Activated CD4-positive, alpha-beta T cell treated with anti-CD3 and anti-CD28 coated beads, Interleukin-2, Interleukin-6, amounts not matched to agents 100 ng/mL and 50 ng/mL, durations not matched to agents 16 hours and 8 hours (primary cell): ENCODE measurements at regions not wholly inside any gene's neighbourhood (a gene's known extent, or its start where the extent isn't known, plus 50 kb on each side); places are given as distances from the start of the nearest gene placed in this dataset.

Source experiments
- DNase-seq: peaks from one replicate; pipeline ENCODE4 v3.0.0-alpha.2; 2020

DNA sequence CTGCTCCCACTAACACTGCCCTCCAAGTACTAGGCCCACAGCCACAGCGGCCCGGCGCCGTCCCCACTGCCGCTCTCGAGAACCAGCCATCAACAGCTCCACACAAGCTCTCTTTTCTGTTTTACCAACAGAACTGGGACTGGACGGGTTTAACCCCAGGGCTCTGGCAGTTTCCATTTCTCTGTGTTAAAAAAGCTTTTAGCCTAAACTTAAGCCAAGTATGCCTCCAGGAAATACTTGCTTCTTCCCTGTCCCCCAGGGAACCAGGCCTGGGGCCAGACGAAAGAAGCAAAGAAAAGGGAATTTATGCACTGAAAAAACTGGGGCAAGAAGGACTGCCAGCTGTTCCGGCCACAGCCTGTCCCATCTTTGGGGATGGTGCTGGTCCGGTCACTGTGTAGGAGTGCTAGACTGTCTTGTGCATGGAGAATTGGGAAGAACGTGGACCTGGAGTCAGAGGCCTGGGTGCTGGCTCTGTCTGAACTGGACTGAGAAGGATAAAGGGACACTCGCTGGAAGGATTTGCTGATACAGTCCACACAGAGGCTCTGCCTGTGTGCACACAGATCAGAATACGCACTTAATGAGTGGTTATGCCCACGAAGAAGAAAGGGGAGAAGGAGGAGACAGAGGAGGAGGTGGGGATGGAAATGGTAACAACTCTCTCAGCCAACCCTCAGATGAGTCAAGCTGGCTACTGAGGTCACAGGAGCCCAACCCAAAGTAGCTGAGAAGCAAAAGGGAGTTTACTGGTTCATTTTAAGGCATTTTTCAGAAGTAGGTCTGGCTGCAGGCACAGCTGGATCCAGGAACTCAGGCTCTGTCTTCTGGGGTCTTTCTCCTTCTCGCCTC, 254.4 kb upstream of the PMEPA1 start:
- DNase-seq: no peak

DNA sequence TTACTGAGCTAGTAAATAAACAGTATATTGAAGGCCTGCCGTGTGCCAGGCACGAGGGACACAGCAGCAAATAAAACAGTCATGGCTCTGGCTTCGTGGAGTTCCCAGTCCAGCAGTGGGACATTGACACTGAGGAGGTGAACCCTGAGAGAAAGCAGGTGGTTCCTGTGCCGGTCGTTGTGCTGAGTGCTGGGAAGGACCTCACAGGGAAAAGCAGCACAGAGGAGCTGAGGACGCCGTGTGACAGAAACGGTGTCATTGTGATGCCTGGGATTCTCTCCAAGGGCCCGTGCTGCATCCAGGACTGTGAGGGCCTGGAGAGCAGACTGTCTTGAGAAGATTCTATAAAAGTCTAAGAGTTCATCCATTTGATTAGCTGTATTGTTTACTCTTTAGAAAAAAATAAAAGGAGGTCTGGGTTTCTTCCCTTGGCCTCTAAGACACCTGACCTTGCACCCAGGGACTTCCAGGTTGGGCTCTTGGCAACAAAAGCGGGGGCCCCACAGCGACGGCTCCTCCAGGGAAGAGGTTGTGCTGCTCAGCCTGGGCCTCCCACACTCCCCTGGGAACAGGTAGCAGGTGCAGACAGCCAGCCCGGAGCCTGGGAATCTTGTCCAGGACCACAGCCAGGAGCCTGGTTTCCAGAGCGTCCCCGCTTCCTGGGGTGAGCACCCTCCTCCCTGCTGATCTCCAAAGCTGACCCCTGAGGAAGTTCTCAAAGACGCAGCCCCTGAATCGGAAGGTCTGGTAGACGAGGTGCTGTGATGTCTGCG, 251.2 kb upstream of the PMEPA1 start:
- DNase-seq: no peak

DNA sequence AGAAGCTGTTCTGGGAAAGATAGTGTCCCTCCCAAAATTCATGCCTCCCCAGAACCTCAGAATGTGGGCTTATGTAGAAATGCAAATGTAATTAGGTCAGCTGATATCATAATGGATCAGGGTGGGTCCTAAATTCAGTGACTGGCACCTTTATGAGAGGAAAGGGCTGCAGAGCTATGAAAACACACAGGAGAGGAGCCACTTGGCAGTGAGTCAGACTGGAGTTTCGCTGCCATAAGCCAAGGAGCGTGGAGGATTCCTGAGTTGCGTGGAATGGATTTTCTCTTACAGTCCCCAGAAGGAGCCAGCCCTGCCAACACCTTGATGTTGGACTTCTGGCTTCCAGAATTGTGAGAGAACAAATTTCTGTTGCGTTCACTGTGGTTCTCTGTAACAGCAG, 249.8 kb upstream of the PMEPA1 start:
- DNase-seq: no peak

GRCh38 chr20:57959018-57959417, 249.2 kb upstream of the PMEPA1 start:
- no peak for DNase-seq

DNA sequence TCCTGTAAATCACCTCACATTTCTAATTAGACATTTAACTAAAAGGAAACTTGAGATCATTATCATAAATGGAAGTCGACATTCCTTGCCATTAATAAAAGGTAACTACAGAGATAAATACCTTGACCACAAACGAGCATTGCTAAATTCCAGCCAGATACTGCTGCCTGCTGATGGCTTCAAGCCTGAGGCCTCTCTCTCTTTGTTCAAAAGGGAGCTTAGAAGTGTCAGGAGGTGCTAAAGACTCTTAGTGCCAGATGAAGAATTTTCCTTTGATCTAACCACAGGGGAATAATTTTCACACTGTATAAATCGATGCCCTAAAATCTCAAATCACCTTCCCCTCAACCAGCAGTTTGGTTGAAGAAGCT, 248.2 kb upstream of the PMEPA1 start:
- no peak for DNase-seq

DNA sequence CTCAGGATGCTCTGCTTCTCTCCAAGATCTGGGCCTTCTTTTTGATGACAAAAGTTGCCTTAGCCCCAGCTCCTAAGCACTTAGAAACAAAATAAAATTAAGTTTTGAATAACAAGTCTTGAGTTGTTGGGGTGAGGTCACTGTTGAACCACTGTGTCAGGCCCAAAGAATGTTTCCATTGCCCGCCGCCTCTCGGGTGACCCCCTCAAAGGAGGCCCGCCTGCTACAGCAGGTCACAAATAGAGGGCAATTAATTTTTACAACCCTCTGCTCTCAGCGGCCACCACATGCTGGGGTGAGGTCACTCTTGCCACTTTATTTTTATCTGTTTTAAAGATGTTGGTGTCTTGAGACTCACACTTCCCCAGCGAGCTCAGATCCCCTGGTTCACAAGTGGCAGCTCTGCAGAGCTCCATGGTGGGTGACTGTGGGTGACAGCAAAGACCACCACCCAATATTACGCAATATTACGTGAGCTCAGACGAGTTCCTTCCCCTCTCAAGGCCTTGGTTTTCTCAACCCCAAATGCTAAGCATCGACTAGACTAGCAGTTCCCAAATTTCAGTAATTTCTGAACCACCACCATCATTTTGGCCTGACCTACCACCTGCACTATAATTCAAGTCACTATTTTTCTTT, 247.7 kb upstream of the PMEPA1 start:
- no peak for DNase-seq

DNA sequence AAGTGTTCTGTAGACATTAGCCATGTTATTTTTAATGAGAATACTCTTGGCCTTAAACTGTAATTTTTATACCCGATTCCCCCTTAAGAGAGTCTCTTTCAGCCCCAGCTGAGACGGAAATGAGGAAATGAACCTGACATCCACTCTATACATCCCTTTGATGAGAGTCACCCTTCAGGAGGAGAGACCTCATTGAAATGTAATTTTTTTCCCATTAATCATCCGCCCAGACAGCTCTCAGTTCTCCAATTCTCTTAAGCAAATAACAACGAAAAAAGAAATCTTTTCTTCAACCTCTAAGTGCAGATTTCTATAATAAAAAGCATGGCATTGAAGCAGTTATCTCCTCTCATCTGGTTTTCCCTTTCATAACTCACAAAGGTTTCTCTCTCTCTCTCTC, 243.8 kb upstream of the PMEPA1 start:
- DNase-seq: no peak

DNA sequence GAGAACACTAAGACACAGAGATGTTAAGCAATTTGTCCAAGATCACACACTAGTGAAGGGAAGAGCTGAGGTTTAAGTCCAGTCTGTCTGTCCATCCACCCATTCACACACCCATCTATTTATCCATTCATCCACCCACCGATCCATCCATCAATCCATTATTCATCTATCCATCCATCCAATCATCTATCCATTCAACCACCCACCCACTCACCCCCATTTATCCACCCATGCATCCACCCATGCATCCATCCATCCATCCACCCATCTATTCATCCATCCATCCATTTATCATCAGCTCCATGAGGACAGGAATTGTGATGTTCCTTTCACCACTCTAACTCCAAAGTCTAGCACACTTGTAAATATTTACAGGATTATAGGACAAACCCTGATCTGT, 242.3 kb upstream of the PMEPA1 start:
- no peak for DNase-seq

DNA sequence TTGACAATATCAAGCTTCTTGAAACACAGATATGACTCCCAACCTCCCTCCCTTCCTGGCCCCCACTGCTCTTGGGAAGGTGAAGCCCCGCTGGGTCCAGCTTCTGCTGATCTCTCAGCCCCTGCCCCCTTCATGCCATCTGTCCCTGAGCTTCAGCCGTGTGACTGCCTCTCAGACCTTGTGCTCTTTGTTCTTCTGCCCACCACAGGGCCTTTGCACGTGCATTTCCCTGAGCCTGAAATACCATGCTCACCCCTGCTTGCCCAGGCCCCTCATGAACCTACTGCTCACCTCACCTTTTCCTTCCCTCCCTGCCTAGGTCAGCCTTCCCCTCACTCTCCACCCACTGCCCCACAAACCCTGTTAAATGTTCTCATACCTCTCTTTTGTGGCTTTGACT, 241.7 kb upstream of the PMEPA1 start:
- DNase-seq: no peak

DNA sequence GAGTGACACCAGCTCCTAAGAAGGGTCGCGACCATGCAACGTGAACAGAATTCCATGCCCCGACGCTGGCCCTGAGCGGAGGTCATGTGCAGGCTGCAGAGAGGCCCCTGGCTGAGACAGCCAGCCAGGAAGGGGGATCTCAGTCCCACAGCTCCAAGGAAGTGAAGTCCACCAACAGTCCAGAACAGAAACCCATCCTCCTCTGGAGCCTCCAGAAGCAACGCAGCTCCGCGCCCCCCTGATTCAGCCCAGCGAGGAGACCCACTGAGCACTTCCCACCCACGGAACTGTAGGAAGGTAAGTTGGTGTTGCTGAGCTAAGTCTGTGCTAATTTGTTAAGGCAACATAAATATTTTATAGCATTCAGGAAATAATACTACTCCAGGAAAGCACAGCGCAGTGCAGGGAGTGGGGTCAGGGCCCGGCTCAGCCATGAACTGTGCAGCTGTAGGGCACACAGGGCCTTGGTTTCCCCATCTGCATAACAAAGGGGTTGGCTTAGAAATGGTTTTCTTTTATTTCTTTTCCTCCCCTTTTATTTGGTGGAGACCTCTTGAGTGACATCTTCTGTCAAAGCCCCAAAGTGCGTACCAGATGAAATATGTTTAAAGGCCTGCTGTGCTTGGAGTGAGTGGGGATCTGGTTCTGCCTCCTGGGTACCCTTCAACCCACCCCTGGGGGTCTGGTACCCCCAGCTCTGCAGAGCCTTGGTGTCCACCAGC, 241.1 kb upstream of the PMEPA1 start:
- DNase-seq: no peak

GRCh38 chr20:57948180-57948955, 238.6 kb upstream of the PMEPA1 start:
- no peak for DNase-seq

DNA sequence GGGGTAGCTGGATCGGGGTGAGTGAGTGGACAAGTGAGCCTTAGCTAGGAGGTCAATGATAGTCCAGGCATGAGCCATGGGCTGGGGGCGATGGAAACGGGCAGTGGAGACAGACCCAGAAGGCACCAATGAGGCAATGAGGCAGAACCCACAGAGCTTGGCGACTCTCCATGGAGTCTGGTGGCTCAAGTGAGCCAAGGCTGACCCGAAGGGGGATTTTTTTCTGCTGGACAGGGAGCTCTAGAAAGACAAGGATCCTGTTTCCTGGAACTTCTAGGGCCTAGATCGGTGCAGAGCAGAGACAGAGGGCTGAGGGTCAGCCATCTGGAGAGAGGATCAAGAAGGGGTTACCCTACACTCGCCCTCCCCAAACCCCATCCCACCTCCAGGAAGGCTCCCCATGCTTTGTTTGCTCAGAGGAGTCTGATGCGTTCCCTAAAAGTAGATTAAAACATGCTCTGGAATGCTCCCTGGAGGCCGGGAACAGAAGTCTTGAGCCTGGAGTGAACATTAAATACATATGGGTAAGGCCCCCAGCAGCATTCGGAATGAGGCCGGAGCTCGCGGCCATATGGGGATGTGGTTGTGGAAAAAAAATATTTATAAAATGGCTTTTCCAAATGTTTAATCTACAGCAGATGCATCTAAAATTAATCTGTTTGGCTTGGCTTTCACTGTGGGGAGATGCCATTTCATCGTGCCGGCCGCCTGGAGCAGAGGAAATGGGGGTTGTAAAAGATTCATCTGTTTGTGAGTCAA, 237.8 kb upstream of the PMEPA1 start:
- no peak for DNase-seq

- no peak for DNase-seq
These were observed 236.9 kb upstream of the PMEPA1 start for GRCh38 chr20:57946559-57947315.

DNA sequence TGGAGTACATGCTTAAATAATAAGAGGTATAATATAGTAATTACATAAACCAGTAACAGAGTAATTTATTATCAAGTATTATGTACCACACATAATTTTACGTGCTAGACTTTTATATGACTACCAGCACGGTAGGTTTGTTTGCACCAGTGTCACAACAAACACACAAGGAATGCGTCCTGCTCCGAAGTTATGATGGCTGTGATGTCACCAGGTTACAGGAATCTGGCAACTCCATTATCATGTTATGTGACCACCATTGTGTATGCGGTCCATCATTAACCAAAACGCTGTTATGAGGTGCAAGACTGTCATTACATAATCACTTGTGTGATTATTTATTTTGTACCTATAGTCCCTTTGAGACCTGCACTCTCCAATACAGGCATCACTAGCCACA, 235.2 kb upstream of the PMEPA1 start:
- DNase-seq: no peak

DNA sequence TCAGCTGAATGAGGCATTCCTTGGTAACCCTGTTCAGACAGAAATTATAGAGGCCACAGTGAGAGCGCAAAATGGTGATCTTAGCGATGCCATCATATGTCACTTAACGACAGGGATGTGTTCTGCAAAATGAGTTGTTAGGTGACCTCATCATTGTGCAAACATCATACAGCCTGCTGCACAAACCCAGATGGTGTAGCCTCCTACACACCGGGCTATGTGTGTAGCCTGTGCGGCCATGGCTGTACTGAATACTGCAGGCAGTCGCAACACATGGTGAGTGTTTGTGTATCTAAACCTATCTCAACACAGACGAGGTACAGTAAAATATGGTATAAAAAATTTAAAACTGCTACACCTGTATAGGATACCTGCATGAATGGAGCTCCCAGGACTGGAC, 234.1 kb upstream of the PMEPA1 start:
- DNase-seq: no peak

DNA sequence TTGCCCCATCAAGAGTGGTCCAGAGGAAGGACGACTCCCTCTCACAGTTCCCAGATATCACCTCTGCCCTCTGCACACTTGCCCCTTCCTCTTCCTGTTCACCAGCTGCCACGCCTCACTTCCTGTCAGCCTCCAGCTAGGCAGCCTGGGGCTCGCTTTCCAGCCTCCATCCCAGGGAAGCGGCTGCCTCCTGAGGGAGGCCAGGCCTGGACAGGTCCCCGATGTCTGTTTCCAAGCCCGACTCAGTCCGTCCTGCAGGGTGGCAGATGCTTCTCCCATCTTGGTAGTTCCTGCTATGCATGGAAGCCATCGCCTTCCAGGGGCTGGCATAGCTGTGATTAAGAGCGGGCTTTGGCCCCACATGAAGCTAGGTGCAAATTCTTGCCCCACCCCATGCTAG, 233.5 kb upstream of the PMEPA1 start:
- DNase-seq: no peak

- DNase-seq: no peak
These were observed 232.0 kb upstream of the PMEPA1 start for GRCh38 chr20:57941604-57942381.

DNA sequence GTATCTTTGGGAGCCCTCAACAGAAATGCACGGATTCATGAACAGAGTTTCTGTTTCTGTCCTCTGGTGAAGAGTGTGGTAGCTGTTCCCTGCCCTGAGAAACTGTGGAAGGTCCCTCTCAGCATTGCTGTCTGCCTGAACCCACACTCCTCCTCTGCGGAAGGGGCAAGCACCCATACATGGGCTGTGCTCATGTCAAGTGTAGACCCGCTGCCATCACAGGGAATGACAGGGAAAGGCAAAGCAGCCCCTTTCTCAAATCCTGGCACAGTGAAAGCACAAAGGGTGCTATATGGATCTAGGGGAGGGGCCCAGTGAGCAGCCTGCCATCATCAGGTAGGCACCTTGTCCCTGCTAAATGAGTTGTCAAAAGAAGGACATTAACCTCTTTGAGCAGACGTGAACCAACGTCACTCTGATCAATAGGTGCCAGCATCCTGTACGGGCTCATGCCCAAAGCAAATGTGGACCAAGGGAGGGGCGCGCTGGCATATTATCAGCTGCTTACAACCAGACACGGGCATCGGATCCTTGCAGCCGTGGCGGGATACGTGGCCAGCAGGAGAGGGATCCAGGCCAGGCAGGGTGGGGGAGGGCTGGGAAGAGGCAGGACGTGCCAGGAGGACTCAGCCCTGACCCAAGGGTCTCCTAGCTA, 231.2 kb upstream of the PMEPA1 start:
- no peak for DNase-seq

GRCh38 chr20:57940376-57940775, 230.6 kb upstream of the PMEPA1 start:
- no peak for DNase-seq

GRCh38 chr20:57939499-57939898, 229.7 kb upstream of the PMEPA1 start:
- no peak for DNase-seq
